ENCODE measurements at regions not wholly inside any gene's neighbourhood (a gene's known extent, or its start where the extent isn't known, plus 50 kb on each side); places are given as distances from the start of the nearest gene placed in this dataset.

DNA sequence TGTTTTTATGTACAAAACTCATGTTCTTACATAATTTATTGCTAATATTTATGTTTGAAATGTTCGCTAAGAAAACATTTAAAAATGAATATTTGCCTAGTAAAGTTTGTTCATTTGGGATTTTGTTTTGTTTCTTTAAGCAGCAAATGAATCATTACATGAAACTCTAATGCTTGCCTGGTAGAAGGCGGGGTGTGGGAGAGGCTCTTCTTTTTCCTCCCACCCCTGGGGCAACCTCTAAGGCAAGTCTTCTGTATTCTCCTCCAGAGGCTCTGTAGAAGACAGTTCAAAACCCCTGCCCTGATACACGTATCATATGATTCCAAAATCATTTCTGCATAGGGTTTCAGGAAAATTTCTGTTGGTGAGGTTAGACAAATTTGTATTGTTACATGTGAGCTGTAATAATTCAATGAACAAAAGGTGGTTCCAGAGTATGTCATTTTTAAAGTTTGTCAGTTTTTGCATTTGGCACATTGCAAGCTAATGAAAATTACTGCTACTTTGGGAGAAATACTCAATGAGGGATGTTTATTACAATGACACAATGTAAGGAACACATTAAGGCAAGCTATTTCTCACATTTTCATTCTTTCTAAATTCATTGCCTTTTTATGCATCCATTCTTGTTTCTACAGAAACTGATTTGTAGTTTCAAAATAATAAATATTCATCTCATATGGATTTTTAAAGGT lies 302.3 kb upstream of the UBE2E3 start:
- H2AK5ac ChIP-seq (ENCODE audit: low read depth, low read length) = no peak overlapping the region
- H2AFZ ChIP-seq (ENCODE audit: low read length) = no peak overlapping the region
- no CpG with 5 or more reads among the region's 3 CpGs for WGBS, 2 donors (ENCODE audit: extremely low coverage in 2 of 2, insufficient read length in 2 of 2, insufficient replicate concordance in 1 of 2)
- no peak overlapping the region for H3K4me3 ChIP-seq (ENCODE audit: low read length in 2 of 2)
- no peak overlapping the region for H3K9ac ChIP-seq (ENCODE audit: low read depth, low read length, poor library complexity)
- no peaks in the 10 kb centered on the region for H3K9me3 ChIP-seq (replicated peaks in 1 of 2; ENCODE audit: control insufficient read depth in 2 of 2, insufficient read depth in 1 of 2, low read depth in 1 of 2, low read length in 2 of 2)
- no peak overlapping the region for H3K4ac ChIP-seq (ENCODE audit: low read length)
- H3K27me3 ChIP-seq (ENCODE audit: control insufficient read depth in 3 of 3, insufficient read depth in 3 of 3, low read depth in 1 of 3, low read length in 3 of 3) = no peaks in the 10 kb centered on the region
- H2BK15ac ChIP-seq (ENCODE audit: low read length) = no peak overlapping the region
- no peak overlapping the region for H4K8ac ChIP-seq (ENCODE audit: low read depth, low read length)
- no peak overlapping the region for H2BK5ac ChIP-seq (ENCODE audit: low read length)
- no peak overlapping the region for H3K14ac ChIP-seq (ENCODE audit: low read length)
- H3K79me1 ChIP-seq (ENCODE audit: low read depth, low read length) = no peaks in the 10 kb centered on the region
- H3K4me1 ChIP-seq (ENCODE audit: control insufficient read depth in 2 of 2, insufficient read depth in 1 of 2, low read depth in 1 of 2, low read length in 2 of 2) = peaks cover 4 to 5% of the 10 kb centered on the region in 2 donors
- H3K18ac ChIP-seq (ENCODE audit: low read length) = no peak overlapping the region
- H3K27ac ChIP-seq (replicated peaks; ENCODE audit: low read length) = no peak overlapping the region
- no peak overlapping the region for H3K23ac ChIP-seq (ENCODE audit: low read depth, low read length, poor library complexity)
- H3K4me2 ChIP-seq (ENCODE audit: insufficient read depth, low read length, poor library complexity, severe bottlenecking) = no peak overlapping the region
- DNase-seq (ENCODE audit: low spot score) = no peak
- no peak overlapping the region for H2BK120ac ChIP-seq (ENCODE audit: low read depth, low read length)
- H3K36me3 ChIP-seq (replicated peaks in 1 of 2; ENCODE audit: control insufficient read depth in 2 of 2, insufficient read depth in 2 of 2, low read length in 2 of 2) = no peaks in the 10 kb centered on the region
- H4K91ac ChIP-seq (ENCODE audit: low read depth, low read length, poor library complexity) = no peak overlapping the region
- H2BK12ac ChIP-seq (ENCODE audit: low read length) = no peak overlapping the region

DNA sequence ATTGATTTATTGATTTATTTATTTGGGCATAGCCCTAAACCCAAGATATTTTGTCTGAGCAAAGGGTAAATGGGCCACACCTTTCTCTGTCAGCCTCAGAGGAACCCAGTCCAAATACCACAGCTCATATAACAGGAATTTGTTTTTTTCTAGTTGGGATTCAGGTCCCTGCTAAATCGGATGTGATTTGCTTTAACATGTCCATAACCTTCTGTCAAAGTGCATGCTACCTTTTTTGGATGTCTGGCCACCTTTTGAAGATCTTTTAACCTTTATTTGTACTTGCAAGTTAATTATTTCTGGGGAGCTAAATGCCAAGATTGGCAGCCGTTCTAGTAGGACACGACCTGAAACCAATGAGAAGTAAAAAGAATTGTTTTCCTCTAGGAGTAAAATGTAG lies 303.2 kb upstream of the UBE2E3 start:
- Histone ChIP-seq H3K79me1 (ENCODE audit: low read depth, low read length) (no peaks in the 10 kb centered on the region), H4K8ac (ENCODE audit: low read depth, low read length) (no peak overlapping the region), H2BK15ac (ENCODE audit: low read length) (no peak overlapping the region), H2BK12ac (ENCODE audit: low read length) (no peak overlapping the region), H4K91ac (ENCODE audit: low read depth, low read length, poor library complexity) (no peak overlapping the region), H3K9me3 (replicated peaks in 1 of 2; ENCODE audit: control insufficient read depth in 2 of 2, insufficient read depth in 1 of 2, low read depth in 1 of 2, low read length in 2 of 2) (no peaks in the 10 kb centered on the region), H3K27me3 (ENCODE audit: control insufficient read depth in 3 of 3, insufficient read depth in 3 of 3, low read depth in 1 of 3, low read length in 3 of 3) (no peaks in the 10 kb centered on the region), H3K9ac (ENCODE audit: low read depth, low read length, poor library complexity) (no peak overlapping the region), H3K23ac (ENCODE audit: low read depth, low read length, poor library complexity) (no peak overlapping the region), H3K14ac (ENCODE audit: low read length) (no peak overlapping the region), H3K4me3 (ENCODE audit: low read length in 2 of 2) (no peak overlapping the region), H3K4me2 (ENCODE audit: insufficient read depth, low read length, poor library complexity, severe bottlenecking) (no peak overlapping the region), H2AK5ac (ENCODE audit: low read depth, low read length) (no peak overlapping the region), H3K4ac (ENCODE audit: low read length) (no peak overlapping the region), H3K18ac (ENCODE audit: low read length) (no peak overlapping the region), H3K36me3 (replicated peaks in 1 of 2; ENCODE audit: control insufficient read depth in 2 of 2, insufficient read depth in 2 of 2, low read length in 2 of 2) (no peaks in the 10 kb centered on the region), H3K27ac (replicated peaks; ENCODE audit: low read length) (no peak overlapping the region), H2AFZ (ENCODE audit: low read length) (no peak overlapping the region), H2BK120ac (ENCODE audit: low read depth, low read length) (no peak overlapping the region), H2BK5ac (ENCODE audit: low read length) (no peak overlapping the region), H3K4me1 (ENCODE audit: control insufficient read depth in 2 of 2, insufficient read depth in 1 of 2, low read depth in 1 of 2, low read length in 2 of 2) (peaks cover 4 to 5% of the 10 kb centered on the region in 2 donors)
- DNase-seq (ENCODE audit: low spot score) = no peak
- no CpG with 5 or more reads among the region's 3 CpGs for WGBS, 2 donors (ENCODE audit: extremely low coverage in 2 of 2, insufficient read length in 2 of 2, insufficient replicate concordance in 1 of 2)

GRCh38 chr2:180676520-180677025 lies 303.8 kb upstream of the UBE2E3 start:
- H3K4ac ChIP-seq (ENCODE audit: low read length) = no peak overlapping the region
- WGBS, 2 donors (ENCODE audit: extremely low coverage in 2 of 2, insufficient read length in 2 of 2, insufficient replicate concordance in 1 of 2) = no CpG with 5 or more reads among the region's 1 CpG

GRCh38 chr2:180675170-180675569 lies 305.2 kb upstream of the UBE2E3 start:
- WGBS, 2 donors (ENCODE audit: extremely low coverage in 2 of 2, insufficient read length in 2 of 2, insufficient replicate concordance in 1 of 2) = no CpG with 5 or more reads among the region's 1 CpG

More at GRCh38 chr2:180676520-180677025, 303.8 kb upstream of the UBE2E3 start:
- Histone ChIP-seq H3K18ac (ENCODE audit: low read length) (no peak overlapping the region), H2BK12ac (ENCODE audit: low read length) (no peak overlapping the region), H3K79me1 (ENCODE audit: low read depth, low read length) (no peaks in the 10 kb centered on the region), H2BK15ac (ENCODE audit: low read length) (no peak overlapping the region), H3K14ac (ENCODE audit: low read length) (no peak overlapping the region), H3K27me3 (ENCODE audit: control insufficient read depth in 3 of 3, insufficient read depth in 3 of 3, low read depth in 1 of 3, low read length in 3 of 3) (no peaks in the 10 kb centered on the region), H4K8ac (ENCODE audit: low read depth, low read length) (no peak overlapping the region), H3K4me2 (ENCODE audit: insufficient read depth, low read length, poor library complexity, severe bottlenecking) (no peak overlapping the region), H2BK5ac (ENCODE audit: low read length) (no peak overlapping the region), H2AFZ (ENCODE audit: low read length) (no peak overlapping the region), H2BK120ac (ENCODE audit: low read depth, low read length) (no peak overlapping the region), H3K9ac (ENCODE audit: low read depth, low read length, poor library complexity) (no peak overlapping the region), H3K36me3 (replicated peaks in 1 of 2; ENCODE audit: control insufficient read depth in 2 of 2, insufficient read depth in 2 of 2, low read length in 2 of 2) (no peaks in the 10 kb centered on the region), H4K91ac (ENCODE audit: low read depth, low read length, poor library complexity) (no peak overlapping the region), H3K27ac (replicated peaks; ENCODE audit: low read length) (no peak overlapping the region), H3K23ac (ENCODE audit: low read depth, low read length, poor library complexity) (no peak overlapping the region), H2AK5ac (ENCODE audit: low read depth, low read length) (no peak overlapping the region), H3K4me3 (ENCODE audit: low read length in 2 of 2) (no peak overlapping the region), H3K4me1 (ENCODE audit: control insufficient read depth in 2 of 2, insufficient read depth in 1 of 2, low read depth in 1 of 2, low read length in 2 of 2) (peaks cover 4 to 5% of the 10 kb centered on the region in 2 donors), H3K9me3 (replicated peaks in 1 of 2; ENCODE audit: control insufficient read depth in 2 of 2, insufficient read depth in 1 of 2, low read depth in 1 of 2, low read length in 2 of 2) (no peaks in the 10 kb centered on the region)
- no peak for DNase-seq (ENCODE audit: low spot score)

More at GRCh38 chr2:180675170-180675569, 305.2 kb upstream of the UBE2E3 start:
- Histone ChIP-seq H3K4me3 (ENCODE audit: low read length in 2 of 2) (no peak overlapping the region), H3K4ac (ENCODE audit: low read length) (no peak overlapping the region), H2BK12ac (ENCODE audit: low read length) (no peak overlapping the region), H2BK120ac (ENCODE audit: low read depth, low read length) (no peak overlapping the region), H2BK15ac (ENCODE audit: low read length) (no peak overlapping the region), H3K79me1 (ENCODE audit: low read depth, low read length) (no peaks in the 10 kb centered on the region), H3K36me3 (replicated peaks in 1 of 2; ENCODE audit: control insufficient read depth in 2 of 2, insufficient read depth in 2 of 2, low read length in 2 of 2) (no peaks in the 10 kb centered on the region), H2AFZ (ENCODE audit: low read length) (no peak overlapping the region), H3K4me2 (ENCODE audit: insufficient read depth, low read length, poor library complexity, severe bottlenecking) (no peak overlapping the region), H2BK5ac (ENCODE audit: low read length) (no peak overlapping the region), H3K9ac (ENCODE audit: low read depth, low read length, poor library complexity) (no peak overlapping the region), H3K9me3 (replicated peaks in 1 of 2; ENCODE audit: control insufficient read depth in 2 of 2, insufficient read depth in 1 of 2, low read depth in 1 of 2, low read length in 2 of 2) (no peaks in the 10 kb centered on the region), H4K91ac (ENCODE audit: low read depth, low read length, poor library complexity) (no peak overlapping the region), H3K27ac (replicated peaks; ENCODE audit: low read length) (no peak overlapping the region), H4K8ac (ENCODE audit: low read depth, low read length) (no peak overlapping the region), H2AK5ac (ENCODE audit: low read depth, low read length) (no peak overlapping the region), H3K4me1 (ENCODE audit: control insufficient read depth in 2 of 2, insufficient read depth in 1 of 2, low read depth in 1 of 2, low read length in 2 of 2) (peaks cover 4 to 5% of the 10 kb centered on the region in 2 donors), H3K14ac (ENCODE audit: low read length) (no peak overlapping the region), H3K27me3 (ENCODE audit: control insufficient read depth in 3 of 3, insufficient read depth in 3 of 3, low read depth in 1 of 3, low read length in 3 of 3) (no peaks in the 10 kb centered on the region), H3K18ac (ENCODE audit: low read length) (no peak overlapping the region), H3K23ac (ENCODE audit: low read depth, low read length, poor library complexity) (no peak overlapping the region)
- no peak for DNase-seq (ENCODE audit: low spot score)

All from neuronal stem cell (in vitro differentiated cells).